ENCODE measurements at regions not wholly inside any gene's neighbourhood (a gene's known extent, or its start where the extent isn't known, plus 50 kb on each side); places are given as distances from the start of the nearest gene placed in this dataset.
"Not testable (repeated sequence)": the region's sequence is repeated elsewhere in the genome, so short reads cannot be mapped to it uniquely, and the experiment has no call there.

GRCh38 chr12:107144441-107144840 lies 51.1 kb upstream of the CRY1 start:
- DNase-seq, result no peak

DNA sequence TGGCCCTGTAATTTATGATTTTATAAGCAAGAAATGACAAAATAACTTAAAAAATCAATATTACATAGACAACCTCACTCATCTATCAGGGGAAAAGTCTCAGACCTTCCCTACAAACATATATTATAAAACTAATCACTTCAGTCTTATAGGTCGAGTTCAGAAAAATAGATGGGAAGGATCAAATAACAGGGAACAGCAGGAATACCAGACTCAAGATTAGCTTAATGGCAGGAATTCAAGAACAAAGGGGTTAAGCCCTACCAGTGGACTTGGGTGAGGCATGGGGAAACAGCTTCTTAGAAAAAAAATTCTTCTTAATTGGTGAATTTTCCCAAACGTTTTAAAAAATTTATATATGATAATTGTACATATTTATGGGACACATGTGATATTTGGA lies 51.6 kb upstream of the CRY1 start:
- DNase-seq, result no peak

- DNase-seq, result no peak
These were observed 52.0 kb upstream of the CRY1 start for GRCh38 chr12:107145397-107145796.

DNA sequence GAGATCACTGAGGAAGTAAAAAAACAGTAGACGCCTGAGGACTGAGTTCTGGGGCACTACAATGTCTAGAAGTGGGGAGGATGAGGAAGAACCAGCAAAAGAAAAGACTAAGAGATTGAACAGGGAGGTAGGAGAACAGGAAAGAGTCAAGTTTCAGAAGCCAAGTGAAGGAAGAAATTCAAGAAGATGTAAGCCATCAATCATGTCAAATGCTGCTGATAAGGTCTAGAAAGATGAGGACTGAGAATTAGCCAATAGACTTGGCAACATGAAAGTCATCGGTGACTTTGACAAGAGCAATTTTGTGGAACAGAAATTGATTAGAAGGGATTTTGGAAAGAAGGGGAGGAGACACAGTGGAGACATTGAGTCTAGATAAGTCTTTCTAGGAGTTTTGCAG lies 54.8 kb upstream of the CRY1 start:
- DNase-seq, result no peak

DNA sequence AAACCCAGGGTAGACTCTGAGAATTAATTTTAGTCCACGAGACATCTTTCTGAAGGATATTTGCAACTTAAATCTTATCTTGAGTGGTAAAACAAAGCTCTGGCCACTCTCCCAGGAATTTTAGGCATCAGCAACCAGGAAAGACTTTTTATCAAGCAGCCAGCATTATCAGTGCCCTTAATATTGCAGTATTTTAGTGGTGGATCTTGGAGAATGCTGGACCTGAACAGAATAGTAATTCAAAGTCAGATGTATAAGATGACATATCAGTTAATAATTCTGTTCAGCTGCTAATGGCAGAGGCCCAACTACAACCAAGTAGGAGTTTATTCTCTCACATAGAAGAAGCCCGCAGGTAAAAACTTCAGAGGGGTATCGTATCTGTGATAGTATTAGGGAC lies 59.0 kb upstream of the CRY1 start:
- no peak for DNase-seq

DNA sequence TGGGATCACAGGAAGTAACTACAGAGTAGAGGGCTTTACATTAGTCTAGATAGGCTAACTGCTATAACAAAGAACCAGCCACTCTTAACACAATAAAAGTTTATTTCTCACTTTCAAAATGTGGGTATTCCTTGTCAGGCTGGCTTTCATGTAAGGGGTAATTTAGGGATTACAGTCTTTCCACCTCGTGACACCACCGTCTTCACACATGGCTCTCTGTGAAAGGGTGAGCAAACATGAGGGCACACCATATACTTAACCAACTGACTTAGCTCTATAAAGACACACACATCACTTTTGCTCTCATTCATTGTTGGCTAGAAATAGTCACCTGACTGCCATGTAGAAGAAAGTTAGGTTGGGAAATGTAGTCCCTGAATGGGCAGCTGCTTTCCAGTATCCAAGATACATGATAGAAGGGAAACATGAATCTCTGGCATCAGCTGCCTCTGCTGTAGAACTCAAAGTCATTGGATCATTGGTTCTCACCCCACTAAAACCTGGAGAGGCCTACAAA lies 66.1 kb upstream of the CRY1 start:
- DNase-seq, result no peak

DNA sequence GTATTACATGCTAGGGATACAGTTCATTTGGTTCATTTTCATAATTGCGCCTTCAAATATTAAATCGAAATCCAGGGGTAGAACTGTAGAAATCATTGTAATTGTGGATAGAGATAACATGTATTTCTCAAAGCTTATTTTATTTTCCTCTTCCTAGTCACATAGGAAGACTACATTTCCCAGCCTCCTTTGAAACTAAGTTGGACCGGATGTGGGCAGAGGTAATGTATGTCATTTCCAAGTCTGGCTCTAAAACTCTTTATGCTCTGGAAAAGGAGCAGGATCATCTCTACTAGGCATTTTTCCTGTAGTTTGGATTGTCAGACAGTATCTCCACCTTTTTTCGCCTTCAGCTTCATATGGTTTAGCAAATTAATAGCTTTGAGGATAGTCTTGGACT lies 70.1 kb upstream of the CRY1 start:
- DNase-seq, result no peak

GRCh38 chr12:107164392-107164791 lies 71.0 kb upstream of the CRY1 start:
- DNase-seq, result no peak

DNA sequence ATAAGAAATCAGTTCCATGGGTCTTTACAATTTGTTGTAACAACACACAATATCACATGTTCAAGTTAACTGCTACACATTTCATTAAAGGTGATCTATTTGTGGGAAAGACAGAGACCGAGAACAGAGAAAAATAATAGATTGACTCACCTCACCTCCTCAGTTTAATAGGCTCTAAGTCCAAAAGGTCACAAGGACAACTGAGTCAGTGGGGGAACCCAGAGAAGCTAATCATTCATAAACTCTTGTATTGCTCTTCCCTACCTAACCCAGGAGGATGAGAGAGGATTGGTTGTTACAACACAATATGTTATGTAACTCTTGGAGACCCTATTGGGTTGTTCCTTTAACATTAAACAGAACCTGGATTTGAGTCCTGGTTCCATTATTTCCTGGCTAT lies 72.2 kb upstream of the CRY1 start:
- DNase-seq, result no peak

DNA sequence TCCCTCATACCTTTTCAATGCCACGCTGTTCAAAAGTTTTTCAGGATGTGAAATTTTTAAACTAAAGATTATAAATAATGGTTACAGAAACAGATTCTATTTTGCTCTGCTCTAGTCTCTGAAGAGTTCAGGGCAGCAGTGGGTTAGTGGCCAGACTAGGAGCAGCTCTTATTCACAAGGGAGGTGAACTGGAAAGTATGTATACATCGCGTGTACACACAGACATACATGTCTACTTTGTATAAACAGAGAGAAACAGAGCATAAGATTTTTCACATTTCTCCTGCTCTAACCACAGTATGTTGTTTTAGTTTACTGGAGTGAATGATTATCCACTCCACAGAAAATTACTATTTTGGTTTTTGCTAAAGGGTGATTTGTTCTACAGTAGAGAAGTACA lies 74.4 kb upstream of the CRY1 start:
- DNase-seq, result no peak

GRCh38 chr12:107169200-107169599 lies 75.9 kb upstream of the CRY1 start:
- peak; percentile 88 for DNase-seq

GRCh38 chr12:107178776-107179175 lies 85.4 kb upstream of the CRY1 start:
- DNase-seq, result no peak

GRCh38 chr12:107179871-107180270 lies 86.5 kb upstream of the CRY1 start:
- no peak for DNase-seq

GRCh38 chr12:107180272-107180671 lies 86.9 kb upstream of the CRY1 start:
- DNase-seq, result no peak

- DNase-seq, result no peak
These were observed 91.1 kb upstream of the CRY1 start for GRCh38 chr12:107184359-107184930.

- DNase-seq, result no peak
These were observed 103.3 kb upstream of the CRY1 start for GRCh38 chr12:107196681-107197080.

GRCh38 chr12:107200394-107200793 lies 107.0 kb upstream of the CRY1 start:
- peak; percentile 55 for DNase-seq

DNA sequence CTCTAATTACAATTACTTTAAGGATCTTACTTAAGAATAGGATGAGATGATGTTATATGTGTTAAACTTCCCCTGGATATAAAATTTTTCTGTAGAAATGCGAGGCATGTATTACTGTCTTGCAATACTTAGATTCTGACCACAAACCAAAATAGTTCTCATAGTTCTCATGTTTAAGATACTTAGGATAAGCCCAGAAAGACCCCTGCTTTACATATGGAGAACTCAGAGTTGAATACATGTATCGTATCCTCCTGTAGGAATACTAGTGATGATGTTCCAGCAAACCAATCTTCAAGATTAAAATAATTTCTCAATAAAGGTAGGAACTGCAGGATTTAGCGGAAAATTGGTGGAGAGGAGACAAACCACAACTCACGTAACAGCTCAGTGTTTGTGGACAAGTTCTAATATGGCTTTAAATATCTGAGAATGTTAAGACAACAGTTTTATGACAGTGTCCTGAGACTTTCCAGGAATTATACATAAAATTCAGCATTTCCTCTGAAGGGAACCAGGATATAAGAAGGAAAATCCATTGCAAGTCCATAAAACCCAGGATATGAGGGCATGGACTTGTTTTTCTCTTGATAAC lies 114.7 kb upstream of the CRY1 start:
- DNase-seq, result no peak

DNA sequence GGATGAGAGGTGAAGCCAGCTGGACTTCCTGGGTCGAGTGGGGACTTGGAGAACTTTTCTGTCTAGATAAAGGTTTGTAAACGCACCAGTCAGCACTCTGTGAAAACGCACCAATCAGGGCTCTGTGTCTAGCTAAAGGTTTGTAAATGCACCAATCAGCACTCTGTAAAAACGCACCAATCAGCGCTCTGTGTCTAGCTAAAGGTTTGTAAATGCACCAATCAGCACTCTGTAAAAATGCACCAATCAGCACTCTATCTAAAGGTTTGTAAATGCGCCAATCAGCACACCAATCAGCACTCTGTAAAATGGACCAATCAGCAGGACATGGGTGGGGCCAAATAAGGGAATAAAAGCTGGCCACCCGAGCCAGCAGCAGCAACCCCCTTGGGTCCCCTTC lies 116.4 kb upstream of the CRY1 start:
- DNase-seq, result not testable (repeated sequence)

DNA sequence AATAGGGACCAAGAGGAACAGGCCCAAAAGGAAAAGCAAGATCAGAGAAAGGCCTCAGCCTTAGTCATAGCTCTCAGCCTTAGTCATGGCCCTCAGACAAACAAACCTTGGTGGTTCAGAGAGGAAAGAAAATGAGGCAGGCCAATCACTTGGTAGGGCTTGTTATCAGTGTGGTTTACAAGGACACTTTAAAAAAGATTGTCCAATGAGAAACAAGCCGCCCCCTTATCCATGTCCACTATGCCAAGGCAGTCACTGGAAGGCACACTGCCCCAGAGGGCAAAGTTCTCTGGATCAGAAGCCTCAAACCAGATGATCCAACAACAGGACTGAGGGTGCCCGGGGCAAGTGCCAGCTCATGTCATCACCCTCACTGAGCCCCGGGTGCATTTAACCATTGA lies 121.0 kb upstream of the CRY1 start:
- DNase-seq, result not testable (repeated sequence)

- not testable (repeated sequence) for DNase-seq
These were observed 123.1 kb upstream of the CRY1 start for GRCh38 chr12:107216411-107216810.

GRCh38 chr12:107219301-107219700 lies 126.0 kb upstream of the CRY1 start:
- DNase-seq, result no peak

DNA sequence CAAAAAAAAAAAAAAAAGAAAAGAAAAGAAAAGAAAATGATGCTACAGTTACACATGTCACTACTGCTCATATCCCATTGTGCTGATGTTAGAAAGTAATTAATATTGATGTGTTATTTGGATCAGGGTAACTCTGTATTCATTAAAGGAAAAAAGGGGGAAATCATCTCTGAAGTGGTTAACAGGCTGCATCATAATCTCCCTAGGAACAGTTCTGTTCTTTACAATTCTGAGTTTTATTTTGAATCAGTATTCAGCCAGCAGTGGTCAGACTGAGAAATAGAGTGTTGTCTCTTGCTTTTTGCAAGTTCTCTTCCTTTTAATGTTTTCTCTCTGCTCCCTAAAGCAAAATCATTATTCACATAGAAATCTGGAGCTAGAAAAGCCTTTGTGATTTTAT lies 128.6 kb upstream of the CRY1 start:
- DNase-seq, result no peak

- no peak for DNase-seq
These were observed 130.5 kb upstream of the CRY1 start for GRCh38 chr12:107223821-107224220.

DNA sequence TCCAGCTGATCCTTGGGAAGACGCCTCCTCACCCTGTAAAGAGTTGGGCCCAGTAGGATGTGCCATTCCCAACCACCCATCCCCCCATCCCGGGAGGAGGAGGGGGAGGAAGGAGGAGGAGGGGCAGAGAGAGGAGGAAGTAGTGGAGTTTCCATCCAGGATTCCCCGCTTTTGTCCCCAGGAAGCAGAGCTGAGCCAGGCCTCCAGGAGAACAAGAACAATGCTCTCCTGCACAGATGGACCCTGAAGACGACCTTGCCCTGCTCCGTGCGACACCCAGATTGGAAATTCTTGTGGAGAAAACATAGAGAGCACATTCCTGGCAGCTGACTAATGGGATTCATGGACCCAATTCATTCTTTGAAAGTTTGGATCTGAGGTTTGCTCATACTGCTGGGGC lies 132.3 kb upstream of the CRY1 start:
- DNase-seq, result no peak
